Activated CD4-positive, alpha-beta T cell treated with anti-CD3 and anti-CD28 coated beads for 36 hours (primary cell): ENCODE measurements at regions not wholly inside any gene's neighbourhood (a gene's known extent, or its start where the extent isn't known, plus 50 kb on each side); places are given as distances from the start of the nearest gene placed in this dataset.

ENCODE experiments used
- ATAC-seq: fragments of 200-7000 bp; cut with Tn5 transposase; one replicate; pipeline ENCODE4 v1.10.0; 2021; ENCODE audit warnings: mild to moderate bottlenecking, moderate library complexity
- CTCF ChIA-PET: fragments of 350-600 bp; sonication (Branson Sonifier 250); formaldehyde crosslinking; loops from one replicate; lab custom pipeline; 2021; ENCODE audit warnings: antibody characterized with exemption; lab: Charles Lee
- POLR2A ChIA-PET: fragments of 350-600 bp; sonication (Branson Sonifier 250); formaldehyde crosslinking; loops from one replicate; lab custom pipeline; 2021; ENCODE audit warnings: antibody characterized with exemption, inconsistent platforms; lab: Charles Lee
- DNase-seq: peaks from one replicate; pipeline ENCODE4 v3.0.0-alpha.2; 2020
- H3K27ac Mint-ChIP-seq: one replicate; pipeline ENCODE4 v1.8.0; 2021; ENCODE audit warnings: mixed read lengths
- H3K27me3 Mint-ChIP-seq: one replicate; pipeline ENCODE4 v1.8.0; 2021; ENCODE audit warnings: mixed read lengths
- H3K36me3 Mint-ChIP-seq: one replicate; pipeline ENCODE4 v1.8.0; 2021; ENCODE audit warnings: low read depth, mixed read lengths
- H3K4me1 Mint-ChIP-seq: one replicate; pipeline ENCODE4 v1.8.0; 2021; ENCODE audit warnings: mixed read lengths
- H3K4me3 Mint-ChIP-seq: one replicate; pipeline ENCODE4 v1.8.0; 2021; ENCODE audit warnings: mild to moderate bottlenecking, moderate library complexity, mixed read lengths
- H3K9me3 Mint-ChIP-seq: one replicate; pipeline ENCODE4 v1.8.0; 2021; ENCODE audit warnings: low read depth, mixed read lengths
- intact Hi-C, 2 experiments: fragments of 100-400 bp; cut with DNase I in 1 of 2; cut with micrococcal nuclease in 1 of 2; formaldehyde crosslinking; loops; one replicate each; pipeline versions ENCODE4 v1.14.2 to v1.15.1; 2022 to 2024; cut with DNase I, micrococcal nuclease

DNA sequence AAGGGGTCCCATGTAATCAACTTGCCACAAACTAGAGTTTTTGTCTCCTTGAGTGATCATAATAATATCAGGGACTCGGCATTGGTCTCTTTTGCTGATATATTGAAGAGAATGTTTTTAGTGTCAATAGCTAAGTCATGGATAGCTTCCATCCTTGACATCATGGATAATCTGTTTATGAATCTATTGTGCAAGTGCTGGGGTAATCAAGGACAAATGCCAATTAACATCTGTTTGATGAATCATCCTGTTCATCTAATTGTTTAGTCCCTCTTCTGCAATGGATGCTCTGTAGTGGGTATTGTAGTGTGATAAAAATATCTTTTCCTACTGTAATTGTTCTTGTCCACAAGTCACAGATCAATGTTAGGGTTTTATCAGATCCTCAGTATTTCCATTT, 607.5 kb upstream of the SEMA6A start:
- intact Hi-C loops = no loop called here
- Mint-ChIP-seq H3K9me3 (peaks cover 6% of the 10 kb centered on the region), H3K27ac (no peak overlapping the region), H3K4me3 (no peak overlapping the region), H3K4me1 (no peaks in the 10 kb centered on the region), H3K27me3 (no peaks in the 10 kb centered on the region), H3K36me3 (no peaks in the 10 kb centered on the region)
- DNase-seq = no peak
- ChIA-PET CTCF (no interaction called here), POLR2A (no interaction called here)
- no peak for ATAC-seq

DNA sequence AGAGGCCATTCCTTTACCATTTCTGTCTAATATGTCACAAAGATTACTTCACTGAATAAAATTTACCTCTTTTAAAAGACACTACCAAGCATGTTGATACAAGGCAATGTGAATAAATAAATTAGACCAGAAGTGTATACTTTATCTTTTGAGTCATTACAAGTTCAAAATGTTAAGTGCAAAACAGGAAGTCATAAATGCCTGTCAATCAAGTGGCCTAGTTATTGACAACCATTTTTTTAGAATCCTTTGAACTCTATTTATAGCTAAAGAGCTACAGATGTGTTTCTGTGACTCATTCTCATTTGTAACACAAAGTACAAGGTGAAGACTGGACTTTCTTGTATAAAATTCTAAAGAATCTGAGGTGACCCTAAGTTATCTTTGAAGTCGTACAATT, 602.7 kb upstream of the SEMA6A start:
- ATAC-seq = no peak
- peaks cover 2% of the 10 kb centered on the region for H3K9me3 Mint-ChIP-seq
- H3K27ac Mint-ChIP-seq = no peak overlapping the region
- no peaks in the 10 kb centered on the region for H3K36me3 Mint-ChIP-seq
- no peaks in the 10 kb centered on the region for H3K27me3 Mint-ChIP-seq
- H3K4me1 Mint-ChIP-seq = no peaks in the 10 kb centered on the region
- H3K4me3 Mint-ChIP-seq = no peak overlapping the region
- ChIA-PET POLR2A (no interaction called here), CTCF (no interaction called here)
- intact Hi-C loops = no loop called here
- no peak for DNase-seq

DNA sequence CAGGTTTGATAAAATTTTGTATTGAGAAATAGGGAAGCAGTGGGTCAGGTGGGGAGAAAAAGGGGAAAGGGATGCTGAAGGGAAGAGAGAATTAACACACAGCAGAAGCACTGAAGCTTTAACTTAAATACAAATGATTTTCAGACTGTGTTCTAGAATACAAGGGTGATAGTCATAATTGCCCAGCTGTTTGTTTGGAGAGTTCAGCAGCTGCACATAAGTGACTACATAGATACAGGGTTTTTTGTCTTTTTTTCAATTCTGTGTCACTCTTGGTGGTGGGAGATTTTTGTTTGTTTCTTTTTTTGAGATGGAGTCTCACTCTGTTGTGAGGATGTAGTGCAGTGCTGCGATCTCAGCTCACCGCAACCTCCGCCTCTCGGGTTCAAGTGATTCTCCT, 590.4 kb upstream of the SEMA6A start:
- H3K36me3 Mint-ChIP-seq = no peaks in the 10 kb centered on the region
- no peaks in the 10 kb centered on the region for H3K4me1 Mint-ChIP-seq
- ATAC-seq (no peak), DNase-seq (no peak)
- intact Hi-C loops = no loop called here
- H3K9me3 Mint-ChIP-seq = peaks cover 3% of the 10 kb centered on the region
- ChIA-PET POLR2A (no interaction called here), CTCF (no interaction called here)
- H3K27ac Mint-ChIP-seq = no peak overlapping the region
- no peaks in the 10 kb centered on the region for H3K27me3 Mint-ChIP-seq
- H3K4me3 Mint-ChIP-seq = no peak overlapping the region

DNA sequence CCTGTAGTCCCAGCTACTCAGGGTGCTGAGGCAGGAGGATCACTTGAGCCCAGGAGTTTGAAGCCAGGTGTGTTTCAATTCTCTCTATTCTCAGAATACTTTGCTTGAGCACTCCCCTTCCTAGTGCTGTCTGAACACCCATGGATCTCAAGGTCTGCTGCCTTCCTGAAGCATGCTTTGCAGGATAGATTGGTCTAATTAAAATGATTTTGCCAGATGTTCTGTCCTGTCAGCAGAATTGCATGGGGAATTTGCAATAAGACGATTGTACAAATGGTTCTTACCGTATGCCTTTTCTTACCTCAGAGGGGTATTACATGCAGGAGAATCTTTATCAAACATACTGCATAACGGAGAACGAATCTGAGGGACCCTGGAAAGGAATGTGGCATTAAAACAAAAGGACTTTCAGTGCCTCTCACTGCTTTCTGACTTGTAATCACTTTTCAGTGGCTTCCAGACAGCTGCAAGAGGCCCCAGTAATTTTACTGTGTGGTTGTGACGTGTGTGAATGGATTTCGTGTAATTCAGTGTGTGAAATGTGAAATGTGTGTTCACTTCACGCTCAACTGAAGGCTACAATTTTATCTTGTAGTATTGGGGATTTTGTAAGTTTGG, 587.2 kb upstream of the SEMA6A start:
- H3K4me1 Mint-ChIP-seq = no peaks in the 10 kb centered on the region
- no peaks in the 10 kb centered on the region for H3K9me3 Mint-ChIP-seq
- POLR2A ChIA-PET = no interaction called here

DNA sequence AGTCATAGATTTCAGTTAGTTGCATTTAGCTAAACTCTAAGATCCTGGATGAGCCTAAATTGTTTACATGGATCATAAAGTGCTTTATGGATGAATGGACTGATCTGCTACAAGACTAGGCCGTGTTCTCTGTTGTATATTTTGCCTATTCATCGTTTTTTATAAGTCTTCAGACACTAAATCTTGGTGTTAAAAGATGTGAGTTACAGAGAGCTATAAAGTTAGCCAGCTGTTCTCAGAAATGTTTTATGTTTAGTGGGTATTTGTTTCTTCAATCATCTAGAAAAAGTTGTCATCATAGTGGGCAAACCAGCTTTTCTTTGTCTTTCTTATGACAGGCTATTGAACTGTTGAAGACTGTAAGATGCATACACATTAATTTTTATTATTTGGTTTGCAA, 585.8 kb upstream of the SEMA6A start:
- H3K4me3 Mint-ChIP-seq = no peak overlapping the region
- DNase-seq = no peak
- POLR2A ChIA-PET = no interaction called here
- ATAC-seq = no peak
- CTCF ChIA-PET = no interaction called here
- no peak overlapping the region for H3K27ac Mint-ChIP-seq
- no peaks in the 10 kb centered on the region for H3K4me1 Mint-ChIP-seq
- intact Hi-C loops = no loop called here
- no peaks in the 10 kb centered on the region for H3K27me3 Mint-ChIP-seq
- H3K9me3 Mint-ChIP-seq = peaks cover 3% of the 10 kb centered on the region
- no peaks in the 10 kb centered on the region for H3K36me3 Mint-ChIP-seq

More for the DNA sequence above, 587.2 kb upstream of the SEMA6A start:
- Mint-ChIP-seq H3K27me3 (no peaks in the 10 kb centered on the region), H3K27ac (no peak overlapping the region), H3K36me3 (no peaks in the 10 kb centered on the region), H3K4me3 (no peak overlapping the region)
- intact Hi-C loops = no loop called here
- CTCF ChIA-PET = no interaction called here
- DNase-seq = no peak
- no peak for ATAC-seq

DNA sequence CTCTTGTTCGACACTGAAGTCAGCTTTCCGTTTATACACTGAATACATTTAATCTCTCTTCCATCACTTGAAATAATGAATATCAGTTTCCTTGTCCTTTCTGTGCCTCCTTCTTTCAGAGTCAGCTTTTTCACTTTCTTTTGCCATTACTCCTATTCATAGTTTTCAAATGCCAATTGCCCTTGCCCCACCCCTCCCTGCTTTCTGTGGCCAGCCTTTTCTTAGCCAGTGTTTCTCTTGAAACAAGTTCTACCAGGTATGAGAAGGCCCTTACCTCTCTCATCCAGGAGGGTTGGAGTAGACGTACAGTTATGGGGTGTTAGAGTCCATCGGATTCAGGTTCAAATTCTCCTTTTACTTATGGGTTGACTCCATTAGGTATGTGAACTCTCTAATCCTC, 574.7 kb upstream of the SEMA6A start:
- DNase-seq = no peak
- ChIA-PET CTCF (no interaction called here), POLR2A (no interaction called here)
- Mint-ChIP-seq H3K36me3 (no peaks in the 10 kb centered on the region), H3K27me3 (no peaks in the 10 kb centered on the region), H3K4me1 (no peaks in the 10 kb centered on the region), H3K9me3 (no peaks in the 10 kb centered on the region), H3K27ac (no peak overlapping the region), H3K4me3 (no peak overlapping the region)
- intact Hi-C loops = no loop called here
- no peak for ATAC-seq

DNA sequence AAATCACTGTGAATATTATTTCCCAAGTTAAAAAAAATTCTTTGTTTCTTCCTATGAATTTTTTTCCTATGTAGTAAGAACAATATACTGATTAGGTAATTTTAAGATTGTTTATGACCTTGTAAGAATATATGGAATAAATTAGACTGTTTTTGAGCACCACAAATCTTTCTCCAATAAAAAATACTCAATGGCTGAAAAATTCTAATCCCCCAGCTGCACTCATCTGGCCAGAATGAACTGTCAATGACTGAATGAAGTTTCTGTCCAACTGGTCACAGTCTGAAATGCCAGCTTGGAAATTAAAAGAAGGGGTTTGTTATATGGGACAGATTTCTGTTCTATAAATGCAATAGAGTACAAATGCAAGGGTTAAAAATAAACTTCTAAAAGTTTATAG, 569.5 kb upstream of the SEMA6A start:
- ChIA-PET CTCF (no interaction called here), POLR2A (no interaction called here)
- Mint-ChIP-seq H3K36me3 (no peaks in the 10 kb centered on the region), H3K27ac (no peak overlapping the region), H3K4me3 (no peak overlapping the region), H3K9me3 (peaks cover 2% of the 10 kb centered on the region), H3K27me3 (no peaks in the 10 kb centered on the region), H3K4me1 (no peaks in the 10 kb centered on the region)
- DNase-seq (no peak), ATAC-seq (no peak)
- intact Hi-C loops = no loop called here

DNA sequence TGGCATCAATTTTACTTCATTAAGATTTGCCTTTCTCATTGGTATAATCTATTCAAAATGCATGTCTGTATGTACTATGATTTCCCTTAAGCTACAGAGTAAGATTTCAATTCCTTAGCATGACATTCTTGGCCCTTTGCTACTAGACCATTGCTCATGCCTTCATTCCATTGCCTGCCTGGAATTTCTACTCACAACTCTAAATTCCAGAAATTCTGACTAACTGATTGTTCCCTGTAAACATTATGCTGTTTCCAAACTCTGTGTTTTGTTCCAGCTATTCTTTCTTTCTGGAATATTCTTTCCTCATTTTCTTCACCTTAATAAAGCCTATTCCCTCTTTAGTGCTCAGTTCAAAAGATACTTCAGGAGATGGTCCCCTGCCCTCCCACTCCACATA, 568.8 kb upstream of the SEMA6A start:
- DNase-seq = no peak
- CTCF ChIA-PET = no interaction called here
- no peak for ATAC-seq
- POLR2A ChIA-PET = no interaction called here
- peaks cover 2% of the 10 kb centered on the region for H3K9me3 Mint-ChIP-seq
- H3K4me1 Mint-ChIP-seq = no peaks in the 10 kb centered on the region
- H3K4me3 Mint-ChIP-seq = no peak overlapping the region
- intact Hi-C loops = no loop called here
- H3K27ac Mint-ChIP-seq = no peak overlapping the region
- H3K36me3 Mint-ChIP-seq = no peaks in the 10 kb centered on the region
- no peaks in the 10 kb centered on the region for H3K27me3 Mint-ChIP-seq

DNA sequence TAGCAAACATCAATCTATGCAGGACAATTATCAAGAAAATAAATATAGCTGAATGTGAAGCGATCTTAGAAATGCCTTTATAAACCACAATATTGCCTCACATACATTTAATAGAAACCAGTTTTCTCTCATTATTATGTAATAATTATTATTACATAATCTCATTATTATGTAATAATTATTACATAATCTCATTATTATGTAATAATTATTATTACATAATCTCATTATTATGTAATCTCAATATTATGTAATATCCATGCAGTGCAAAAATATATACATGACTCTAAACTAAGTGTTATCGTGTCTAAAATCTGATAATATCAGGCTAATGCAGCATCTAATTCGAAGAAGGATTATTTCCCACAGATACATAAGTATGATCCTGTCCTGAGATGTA, 563.9 kb upstream of the SEMA6A start:
- Mint-ChIP-seq H3K27ac (no peak overlapping the region), H3K27me3 (no peaks in the 10 kb centered on the region), H3K4me1 (no peaks in the 10 kb centered on the region), H3K36me3 (no peaks in the 10 kb centered on the region), H3K9me3 (peaks cover 2% of the 10 kb centered on the region), H3K4me3 (no peak overlapping the region)
- DNase-seq (no peak), ATAC-seq (no peak)
- intact Hi-C loops = no loop called here
- ChIA-PET CTCF (no interaction called here), POLR2A (no interaction called here)

DNA sequence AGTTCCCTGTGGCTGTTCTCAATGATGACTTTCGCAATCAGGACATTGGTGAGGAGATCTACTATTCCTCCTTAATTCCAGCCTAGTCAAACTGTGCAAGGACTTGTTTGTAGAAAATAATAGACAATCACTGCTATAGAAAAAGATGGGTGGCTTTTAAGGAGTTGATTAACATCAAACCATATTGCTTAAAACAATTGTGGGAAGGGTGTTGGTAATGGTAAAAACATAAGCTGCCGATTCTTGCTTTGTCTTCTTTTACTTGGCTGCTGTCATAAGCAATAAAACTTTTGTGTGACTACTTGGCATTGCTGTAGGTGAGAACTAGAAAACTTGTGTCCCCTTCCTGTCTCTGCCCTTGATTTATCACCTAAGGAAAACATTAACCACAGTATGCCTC, 561.2 kb upstream of the SEMA6A start:
- ChIA-PET POLR2A (interaction anchor here (0.6 kb wide), 1 partner anchor 23 kb away, joined by 3 read pairs; no protein-coding TSS in a partner anchor), CTCF (no interaction called here)
- H3K27ac Mint-ChIP-seq = no peak overlapping the region
- ATAC-seq = no peak
- no peak overlapping the region for H3K4me3 Mint-ChIP-seq
- H3K36me3 Mint-ChIP-seq = no peaks in the 10 kb centered on the region
- H3K9me3 Mint-ChIP-seq = peaks cover 2% of the 10 kb centered on the region
- H3K4me1 Mint-ChIP-seq = no peaks in the 10 kb centered on the region
- DNase-seq = no peak
- H3K27me3 Mint-ChIP-seq = no peaks in the 10 kb centered on the region
- intact Hi-C loops = no loop called here

DNA sequence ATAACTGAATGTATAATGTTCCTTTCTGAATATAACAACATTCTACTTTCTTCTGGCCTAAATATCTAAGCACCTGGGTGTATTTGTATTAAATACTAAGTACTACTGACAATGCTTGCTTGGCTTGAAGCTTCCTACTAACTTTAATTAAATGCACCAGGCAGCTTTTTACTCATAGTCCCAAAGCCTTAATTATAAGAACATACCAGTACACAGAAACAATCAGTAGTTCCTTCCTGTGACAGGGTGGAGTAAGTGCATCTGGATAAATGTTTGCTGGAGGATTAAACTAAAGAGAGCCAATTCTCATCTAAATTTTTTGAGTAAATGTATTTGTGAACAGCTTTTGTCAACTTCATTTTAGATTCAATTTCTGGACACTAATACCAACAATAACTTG, 558.6 kb upstream of the SEMA6A start:
- no peak for DNase-seq
- Mint-ChIP-seq H3K9me3 (peaks cover 4% of the 10 kb centered on the region), H3K4me3 (no peak overlapping the region), H3K27ac (no peak overlapping the region), H3K36me3 (no peaks in the 10 kb centered on the region), H3K4me1 (no peaks in the 10 kb centered on the region), H3K27me3 (no peaks in the 10 kb centered on the region)
- intact Hi-C loops = no loop called here
- CTCF ChIA-PET = interaction anchor here (0.8 kb wide), 1 partner anchor 41 kb away, joined by 3 read pairs; no protein-coding TSS in a partner anchor
- POLR2A ChIA-PET = no interaction called here
- ATAC-seq = no peak

DNA sequence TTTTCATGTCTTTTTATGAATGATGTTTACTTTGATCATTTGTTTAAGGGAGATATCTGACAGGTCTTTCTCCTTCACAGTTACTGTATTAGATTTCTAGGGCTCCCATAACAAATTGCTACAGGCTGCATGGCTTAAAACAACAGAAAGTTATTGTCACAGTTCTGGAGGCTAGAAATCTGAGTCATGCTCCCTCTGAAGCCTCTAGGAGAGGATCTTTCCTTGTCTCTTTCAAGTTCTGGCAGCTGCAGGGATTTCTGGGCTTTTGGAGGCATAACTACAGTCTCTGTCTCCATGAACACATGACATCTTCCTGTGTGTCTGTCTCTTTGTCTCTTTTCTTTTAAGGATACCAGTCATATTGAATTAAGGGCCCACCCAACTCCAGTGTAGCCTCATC, 557.3 kb upstream of the SEMA6A start:
- intact Hi-C loops = no loop called here
- no peak overlapping the region for H3K4me3 Mint-ChIP-seq
- no peaks in the 10 kb centered on the region for H3K4me1 Mint-ChIP-seq
- DNase-seq (no peak), ATAC-seq (no peak)
- ChIA-PET POLR2A (no interaction called here), CTCF (no interaction called here)
- peaks cover 7% of the 10 kb centered on the region for H3K9me3 Mint-ChIP-seq
- no peak overlapping the region for H3K27ac Mint-ChIP-seq
- H3K27me3 Mint-ChIP-seq = no peaks in the 10 kb centered on the region
- H3K36me3 Mint-ChIP-seq = no peaks in the 10 kb centered on the region
